GM12892 (cell line): ENCODE measurements at regions not wholly inside any gene's neighbourhood (a gene's known extent, or its start where the extent isn't known, plus 50 kb on each side); places are given as distances from the start of the nearest gene placed in this dataset.

Experiments used
- DNase-seq: peaks from one replicate; pipeline ENCODE4 v3.0.0; 2011; ENCODE audit not compliant: insufficient read length
- FAIRE-seq: peaks from 2 replicates; lab custom pipeline; 2011; peaks lifted over from hg19 to GRCh38; lab: Jason Lieb, UNC
- POLR2A ChIP-seq: IDR thresholded peaks from 2 replicates; pipeline ENCODE4 v1.6.1; 2011; ENCODE audit warnings: low read depth, low read length, control low read depth
- POLR2AphosphoS5 ChIP-seq: IDR thresholded peaks from 2 replicates; pipeline ENCODE4 v1.6.1; 2011; ENCODE audit warnings: low read depth, low read length, control low read depth
- TAF1 ChIP-seq: IDR thresholded peaks from 2 replicates; pipeline ENCODE4 v1.6.1; 2011; ENCODE audit warnings: low read depth, mild to moderate bottlenecking, control low read depth, low read length, borderline replicate concordance

DNA sequence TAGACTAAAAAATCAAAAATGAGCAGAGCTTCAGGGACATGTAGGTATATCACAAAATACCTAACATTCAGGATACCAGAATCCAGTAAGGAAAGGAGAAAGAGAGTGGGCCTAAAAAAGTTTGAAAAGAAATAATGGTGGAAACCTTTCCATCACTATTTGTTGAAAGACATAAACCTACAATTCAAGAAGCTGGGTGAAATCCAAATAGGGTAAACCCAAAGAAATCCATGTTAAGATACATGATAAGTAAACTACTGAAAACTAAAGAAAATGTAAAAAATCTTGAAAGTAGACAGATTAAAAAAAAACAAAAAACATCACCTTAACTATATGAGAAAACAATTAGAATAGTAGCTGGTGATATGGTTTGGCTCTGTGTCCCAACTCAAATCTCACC is 76.7 kb upstream of the COMTD1 start:
- TF ChIP-seq TAF1 (no peak), POLR2A (no peak), POLR2AphosphoS5 (no peak)
- FAIRE-seq = no peak
- no peak for DNase-seq

DNA sequence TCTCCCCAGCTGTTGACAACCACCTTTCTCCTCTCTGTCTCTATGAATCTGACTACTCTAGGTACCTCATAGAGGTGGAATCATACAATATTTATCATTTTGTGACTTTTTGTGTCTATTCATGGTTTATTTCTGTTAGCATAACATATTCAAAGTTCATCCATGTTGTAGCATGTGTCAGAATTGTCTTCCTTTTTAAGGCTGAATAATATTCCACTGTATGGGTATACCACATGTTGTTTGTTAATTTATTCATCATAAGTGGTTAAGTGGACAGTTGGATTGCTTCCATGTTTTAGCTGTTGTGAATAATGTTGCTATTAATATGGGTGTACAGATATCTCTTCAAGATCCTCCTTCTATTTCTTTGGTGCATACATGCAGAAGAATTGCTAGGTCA is 69.9 kb upstream of the COMTD1 start:
- DNase-seq = no peak
- FAIRE-seq = no peak
- TF ChIP-seq POLR2AphosphoS5 = no peak
- TF ChIP-seq TAF1 = no peak
- no peak for TF ChIP-seq POLR2A

DNA sequence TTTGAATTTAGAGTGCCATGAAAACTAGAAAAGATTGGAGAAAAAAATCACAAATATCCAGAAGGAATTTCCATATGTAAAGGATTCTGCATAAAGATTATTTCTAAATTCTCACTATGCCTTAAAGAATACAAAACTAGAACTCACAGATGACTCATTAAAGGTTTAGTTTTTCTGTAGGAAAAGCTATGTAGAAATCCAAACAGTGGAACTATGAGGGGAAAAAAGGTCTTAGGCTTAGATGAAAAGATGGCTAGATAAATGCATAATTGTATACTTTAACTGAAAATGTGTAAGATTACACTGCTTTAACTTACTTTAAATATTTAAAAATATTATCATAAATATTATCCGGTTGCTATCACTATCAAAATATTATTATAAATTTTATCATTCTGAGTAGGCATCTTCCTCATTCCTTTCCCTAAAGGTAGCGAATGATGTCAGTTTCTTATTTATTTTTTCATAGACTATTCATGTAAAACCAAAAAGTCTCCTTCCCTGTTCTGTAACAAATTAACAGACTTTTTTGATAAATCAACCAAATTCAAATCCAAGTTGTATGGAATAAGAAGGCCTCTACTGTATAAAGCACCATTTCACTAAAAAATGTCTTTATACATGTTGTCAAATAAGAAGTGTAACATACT is 69.1 kb upstream of the COMTD1 start:
- DNase-seq (no peak), FAIRE-seq (no peak)
- TF ChIP-seq TAF1 = no peak
- no peak for TF ChIP-seq POLR2AphosphoS5
- no peak for TF ChIP-seq POLR2A

DNA sequence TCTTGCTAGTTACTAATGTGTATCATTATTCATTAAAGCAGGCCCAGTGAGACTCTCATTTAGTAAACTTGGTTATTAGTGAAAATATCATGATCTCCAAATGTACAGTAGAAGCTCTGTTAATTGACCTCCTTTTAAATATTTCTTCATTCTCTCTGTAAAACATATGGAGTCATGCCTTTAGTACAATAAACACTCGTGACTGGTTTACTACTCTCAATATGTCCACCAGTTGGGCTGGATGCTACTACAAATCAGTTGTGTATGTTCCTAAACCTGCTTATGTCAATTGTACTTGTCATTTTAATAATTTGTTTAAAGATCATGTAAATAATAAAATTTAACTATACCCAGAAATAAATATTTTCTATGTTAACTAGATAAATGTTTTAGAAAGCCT is 68.6 kb upstream of the COMTD1 start:
- TF ChIP-seq POLR2A = no peak
- TF ChIP-seq POLR2AphosphoS5 = no peak
- no peak for TF ChIP-seq TAF1
- no peak for FAIRE-seq
- DNase-seq = no peak

DNA sequence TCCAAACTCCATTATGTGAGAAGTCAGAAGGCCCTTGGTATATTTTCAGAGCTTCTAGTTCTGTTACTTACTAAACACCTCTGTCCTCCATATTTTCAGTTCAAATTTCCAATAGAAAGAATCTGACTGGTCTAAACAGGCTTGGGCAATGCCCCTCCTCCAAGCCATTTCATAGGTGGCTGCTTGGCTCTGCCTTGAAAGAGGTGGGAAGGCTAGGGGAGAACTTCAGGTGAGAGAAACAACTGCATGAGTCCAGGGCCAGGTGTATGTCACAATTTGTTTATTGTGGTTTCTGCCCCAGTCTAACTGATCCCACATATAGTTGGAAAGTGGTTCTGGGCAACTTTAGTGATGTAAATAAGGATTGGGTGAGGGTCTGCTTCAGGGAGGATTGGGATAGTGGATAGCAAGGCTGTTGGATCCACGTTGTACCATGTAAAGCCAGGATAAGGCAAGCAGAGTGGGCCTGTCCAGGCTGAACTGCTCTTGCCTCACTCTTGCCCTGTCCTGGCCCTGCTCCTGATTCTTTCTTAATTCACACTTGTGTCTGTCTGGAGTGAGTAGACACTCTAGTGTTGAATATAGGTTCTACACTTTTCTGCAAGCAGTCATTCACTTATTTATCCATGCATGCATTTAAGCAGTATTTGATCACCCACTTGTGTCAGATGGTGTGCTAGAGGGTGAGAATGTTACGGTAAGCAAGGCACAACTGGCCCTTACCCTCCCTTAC is 67.5 kb upstream of the COMTD1 start:
- TF ChIP-seq POLR2AphosphoS5 = no peak
- TF ChIP-seq POLR2A = no peak
- no peak for TF ChIP-seq TAF1
- FAIRE-seq = no peak
- no peak for DNase-seq

DNA sequence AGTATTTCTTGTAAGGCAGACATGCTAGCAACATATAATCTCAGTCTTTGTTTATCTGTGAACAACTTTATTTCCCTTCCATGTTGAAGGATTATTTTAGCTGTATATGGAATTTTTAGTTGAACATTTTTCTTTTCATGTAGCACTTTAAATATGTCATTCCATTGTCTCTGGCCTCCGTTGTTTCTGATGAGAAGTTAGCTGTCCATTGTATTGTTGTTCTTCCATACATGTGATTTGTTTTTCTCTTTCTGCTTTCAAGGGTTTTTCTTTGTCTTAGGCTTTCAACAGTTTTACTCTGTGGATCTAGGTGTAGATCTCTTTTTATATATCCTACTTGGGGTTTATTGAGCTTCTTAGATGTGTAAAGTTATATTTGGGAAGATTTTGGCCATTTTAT is 66.3 kb upstream of the COMTD1 start:
- TF ChIP-seq TAF1 (no peak), POLR2A (no peak), POLR2AphosphoS5 (no peak)
- FAIRE-seq = no peak
- no peak for DNase-seq

DNA sequence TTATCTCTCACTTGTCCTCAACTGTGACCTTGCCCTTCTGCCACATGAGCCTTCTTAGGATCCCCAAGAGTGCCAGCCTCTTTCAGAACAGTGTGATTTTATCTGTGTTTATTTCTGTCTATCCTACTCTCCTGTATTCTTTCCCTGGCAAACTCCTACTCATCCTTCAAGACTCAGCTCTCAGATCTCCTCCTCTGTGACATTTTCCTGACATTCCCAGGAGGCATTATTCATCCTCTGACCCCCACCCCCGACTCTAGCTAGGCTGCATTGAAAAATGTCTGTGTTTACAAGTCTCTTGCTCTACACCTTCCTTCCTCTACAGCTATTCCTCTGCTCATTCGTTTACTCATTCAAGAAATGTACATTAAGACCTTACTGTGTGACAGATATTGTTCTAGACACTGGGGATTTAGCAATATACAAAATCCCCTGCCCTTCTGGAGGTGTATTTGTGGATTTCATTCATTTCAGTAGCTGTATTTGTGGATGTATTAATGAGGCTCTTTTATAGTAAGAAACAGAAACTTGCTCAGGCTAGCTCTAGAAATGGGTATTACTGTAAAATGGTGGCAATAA is 61.4 kb upstream of the COMTD1 start:
- DNase-seq (no peak), FAIRE-seq (no peak)
- TF ChIP-seq POLR2A (no peak), TAF1 (no peak), POLR2AphosphoS5 (no peak)

DNA sequence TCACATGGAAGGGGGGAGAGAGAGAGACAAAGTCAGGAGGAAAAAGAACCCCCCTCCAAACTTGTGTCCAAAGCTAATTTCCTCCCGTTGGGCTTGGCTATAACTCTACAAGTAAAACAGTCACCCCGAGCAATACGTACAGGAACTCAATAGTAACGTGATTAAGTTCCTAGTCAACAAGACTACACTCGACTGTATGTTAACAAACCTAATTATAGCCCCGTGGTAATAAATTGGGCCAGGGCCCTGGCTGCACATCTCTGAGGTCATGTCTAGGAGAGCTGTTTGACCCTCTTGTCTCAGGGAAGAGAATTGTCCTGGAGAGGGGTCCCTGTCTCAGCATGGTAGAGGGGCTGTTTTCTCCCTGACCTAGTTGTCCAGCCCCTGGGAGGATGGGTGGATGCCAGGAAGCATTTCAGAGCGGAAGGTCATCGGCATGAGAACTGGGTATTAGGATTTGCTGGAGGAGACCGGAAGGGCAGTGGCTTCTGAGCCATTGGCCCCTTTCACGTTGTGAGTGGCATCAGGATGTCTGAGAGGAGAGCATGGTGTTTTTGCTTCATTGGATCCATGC is 60.2 kb upstream of the COMTD1 start:
- DNase-seq (no peak), FAIRE-seq (no peak)
- TF ChIP-seq POLR2AphosphoS5 (no peak), TAF1 (no peak), POLR2A (no peak)

DNA sequence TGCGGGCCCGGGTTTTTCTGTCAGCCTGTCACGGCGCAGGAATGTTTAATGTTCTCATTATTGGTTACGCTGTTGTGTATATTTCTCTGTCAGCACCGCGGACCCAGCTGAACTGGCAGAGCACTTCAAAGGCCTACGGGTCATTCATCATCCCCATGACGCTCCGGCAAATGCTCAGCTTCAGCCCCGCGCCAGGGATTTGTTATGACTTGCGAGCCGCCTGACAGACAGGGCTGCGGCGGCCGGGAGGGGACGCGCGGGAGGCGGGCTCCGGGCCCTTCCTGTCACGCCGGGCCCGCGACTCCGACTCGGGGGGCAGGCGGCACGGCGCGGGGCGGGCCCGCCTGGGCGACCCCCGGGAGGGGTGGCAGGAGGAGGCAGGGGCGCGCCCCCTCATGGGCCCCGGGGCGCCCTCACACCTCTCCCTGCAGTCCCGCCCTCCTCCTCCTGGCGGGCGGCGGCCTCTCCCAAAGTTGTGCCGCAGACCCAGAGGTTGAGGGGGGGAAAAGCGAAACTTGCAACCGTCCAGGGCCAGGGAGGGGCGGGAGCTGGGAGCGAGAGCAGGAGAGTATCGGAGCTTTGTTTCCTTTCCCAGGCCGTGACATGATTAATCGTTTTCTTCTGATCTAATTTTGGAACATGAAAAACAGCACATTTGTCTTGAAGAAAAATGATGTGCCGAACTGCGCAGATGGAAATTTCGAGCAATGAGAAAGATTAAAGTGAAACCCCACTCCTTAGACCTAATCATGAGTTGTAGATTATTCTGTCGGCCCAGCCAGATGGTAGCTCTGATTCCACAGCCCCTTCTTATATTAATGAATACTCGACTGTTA is 59.3 kb upstream of the COMTD1 start:
- TF ChIP-seq POLR2AphosphoS5 (no peak), POLR2A (no peak), TAF1 (no peak)
- FAIRE-seq = peak; percentile 40
- peak; percentile 39 for DNase-seq

DNA sequence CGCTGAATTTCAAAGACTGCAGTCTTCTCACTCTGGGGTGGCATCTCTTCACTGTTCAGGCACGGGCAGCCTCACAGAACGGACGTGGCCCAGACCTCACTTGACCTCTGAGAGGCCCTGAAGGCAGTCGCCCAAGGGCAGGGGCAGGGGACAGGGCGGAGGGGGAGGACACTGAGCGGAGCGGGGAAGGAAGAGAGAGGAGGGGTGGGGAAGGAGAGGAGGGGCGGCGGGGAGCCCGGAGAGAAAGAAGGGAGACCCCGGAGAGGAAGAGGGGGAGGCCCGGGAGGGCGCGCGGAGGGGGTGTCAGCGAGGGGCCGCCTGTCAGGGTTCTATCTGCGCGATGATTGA is 58.7 kb upstream of the COMTD1 start:
- TF ChIP-seq TAF1 = no peak
- no peak for TF ChIP-seq POLR2AphosphoS5
- FAIRE-seq = no peak
- DNase-seq = no peak

DNA sequence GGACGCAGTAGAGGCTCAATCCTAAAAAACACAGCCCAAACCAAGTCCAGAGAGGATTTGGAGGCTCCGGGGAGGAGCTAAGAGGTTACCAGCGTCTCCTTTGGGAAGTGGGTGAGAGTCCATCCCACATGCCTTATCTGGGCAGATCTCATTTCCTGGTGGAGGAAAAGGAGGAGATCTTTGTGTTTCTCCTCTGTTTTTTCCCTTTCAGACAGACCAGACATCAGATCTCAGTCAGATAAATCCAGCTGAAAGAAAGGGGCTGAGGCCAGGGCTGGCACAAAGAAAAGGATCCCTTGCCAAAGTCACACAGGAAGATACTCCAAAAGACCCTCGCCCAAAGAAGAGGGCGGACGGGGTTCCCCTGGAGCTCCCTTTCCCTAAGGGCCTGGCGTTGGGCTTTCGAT is 58.3 kb upstream of the COMTD1 start:
- FAIRE-seq (no peak), DNase-seq (no peak)

DNA sequence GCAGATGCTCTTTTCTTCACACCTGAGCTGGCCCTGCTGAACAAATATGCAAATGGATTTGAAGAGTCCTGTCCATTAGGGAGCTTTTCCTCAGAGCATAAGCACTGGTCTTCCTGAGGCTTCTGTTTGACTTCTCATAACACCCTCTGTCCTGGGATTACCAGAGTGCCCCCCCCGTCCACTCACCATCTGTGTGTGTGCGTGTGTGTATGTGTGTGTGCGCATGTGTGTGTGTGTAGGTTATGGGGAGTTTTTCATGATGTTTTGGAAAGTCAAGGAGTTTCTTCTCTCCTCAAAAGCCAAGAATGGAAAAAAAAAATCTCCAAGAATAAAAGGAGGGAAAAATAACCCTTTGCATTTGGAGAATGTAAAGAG is 57.7 kb upstream of the COMTD1 start:
- TF ChIP-seq POLR2A = no peak
- no peak for TF ChIP-seq POLR2AphosphoS5
- no peak for TF ChIP-seq TAF1
- no peak for DNase-seq
- no peak for FAIRE-seq

More for the DNA sequence above, 58.3 kb upstream of the COMTD1 start:
- TF ChIP-seq POLR2AphosphoS5 (no peak), POLR2A (no peak), TAF1 (no peak)
